ENCODE measurements at regions not wholly inside any gene's neighbourhood (a gene's known extent, or its start where the extent isn't known, plus 50 kb on each side); places are given as distances from the start of the nearest gene placed in this dataset.

DNA sequence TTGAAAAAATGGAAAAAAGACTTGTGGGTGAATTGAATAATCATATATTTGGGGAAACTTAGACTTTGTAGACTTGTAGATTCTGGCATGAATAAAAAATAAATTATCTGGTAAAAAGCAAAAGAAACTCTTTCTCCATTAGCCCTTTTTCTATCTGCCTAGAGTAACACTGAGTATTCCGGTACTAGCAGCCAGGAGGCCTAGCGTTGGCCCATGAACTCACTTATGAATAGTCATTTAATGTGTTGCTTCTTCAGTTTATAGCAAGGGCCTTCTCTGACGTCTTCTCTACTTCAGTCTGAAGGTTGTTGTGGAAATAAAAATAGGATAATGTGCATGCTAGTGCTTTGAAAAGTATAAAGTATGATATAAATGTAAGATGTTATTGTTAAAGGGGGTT lies 851.2 kb upstream of the NR2F2 start:
- H2BK120ac ChIP-seq (replicated peaks; ENCODE audit: low read depth, low read length) = no peak overlapping the region
- DNase-seq (ENCODE audit: low read depth in 1 of 2, low spot score in 2 of 2) (no peak), FAIRE-seq (no peak)
- no peak overlapping the region for H2BK12ac ChIP-seq (ENCODE audit: low read depth, low read length)
- H3K79me2 ChIP-seq (ENCODE audit: control insufficient read depth in 1 of 2, insufficient read depth in 2 of 2, low read length in 2 of 2) = no peaks in the 10 kb centered on the region
- no peak overlapping the region for H3K27ac ChIP-seq (ENCODE audit: low read depth, low read length)
- no peak overlapping the region for H2AFZ ChIP-seq (ENCODE audit: low read length)
- H3K4ac ChIP-seq (replicated peaks; ENCODE audit: insufficient read length, low read depth, low read length) = no peak overlapping the region
- H2BK15ac ChIP-seq (ENCODE audit: low read length) = no peak overlapping the region
- H3K56ac ChIP-seq (replicated peaks; ENCODE audit: insufficient read length, low read depth, low read length) = no peak overlapping the region
- no peaks in the 10 kb centered on the region for H4K20me1 ChIP-seq (replicated peaks in 1 of 2; ENCODE audit: control insufficient read depth in 1 of 2, insufficient read depth in 2 of 2, low read length in 2 of 2)
- H2BK20ac ChIP-seq (ENCODE audit: low read length) = no peak overlapping the region
- H3K14ac ChIP-seq (ENCODE audit: insufficient read length) = no peak overlapping the region
- no peaks in the 10 kb centered on the region for H3K9me3 ChIP-seq (ENCODE audit: insufficient read depth in 2 of 2, low read depth in 1 of 2, low read length in 1 of 2)
- TF ChIP-seq PHF8 (conservative IDR thresholded peaks at IDR 0.05; ENCODE audit: low read depth, low read length) (no peak), ZNF274 (IDR thresholded peaks at IDR 0.05; ENCODE audit: borderline replicate concordance, extremely low read depth, low read length) (no peak), MAFK (IDR thresholded peaks at IDR 0.05; ENCODE audit: low read depth, low read length) (no peak), EGR1 (IDR thresholded peaks at IDR 0.05; ENCODE audit: borderline replicate concordance, low read depth, low read length) (no peak)
- H3K4me3 ChIP-seq (ENCODE audit: extremely low read depth in 1 of 4, insufficient read depth in 2 of 4, low read depth in 3 of 4, low read length in 4 of 4) = no peak overlapping the region
- no peak overlapping the region for H4K8ac ChIP-seq (ENCODE audit: extremely low read depth, insufficient read depth, low read length)
- ChIA-PET POLR2A (ENCODE audit: partially characterized antibody) (no interaction called here), CTCF (ENCODE audit: partially characterized antibody) (no interaction called here)
- WGBS, 2 experiments (ENCODE audit: extremely low coverage in 1 of 2, insufficient coverage in 1 of 2, insufficient read length in 1 of 2, insufficient replicate concordance in 2 of 2, low coverage in 1 of 2, low lambda C conversion rate in 2 of 2, missing lambda C conversion rate in 1 of 2) = 87% methylated on average over 3 of the region's 3 CpGs; no CpG with 5 or more reads in 1 of the 2 experiments
- no peak overlapping the region for H2AK5ac ChIP-seq (ENCODE audit: low read depth, low read length)
- no peaks in the 10 kb centered on the region for H3K4me1 ChIP-seq (replicated peaks in 1 of 4; ENCODE audit: control insufficient read depth in 3 of 4, insufficient read depth in 4 of 4, low read length in 3 of 4)
- no peak overlapping the region for H3K4me2 ChIP-seq (ENCODE audit: insufficient read depth in 1 of 2, low read depth in 2 of 2, low read length in 2 of 2)
- H4K5ac ChIP-seq (ENCODE audit: insufficient read length, low read depth, low read length) = no peak overlapping the region
- H3K79me1 ChIP-seq (ENCODE audit: low read depth, low read length) = no peaks in the 10 kb centered on the region
- no peak overlapping the region for H3K18ac ChIP-seq (ENCODE audit: extremely low read depth, low read length)
- no peak overlapping the region for H4K91ac ChIP-seq (replicated peaks; ENCODE audit: insufficient read length, low read length)
- H3K36me3 ChIP-seq (ENCODE audit: control insufficient read depth in 2 of 4, insufficient read depth in 4 of 4, low read length in 3 of 4) = no peaks in the 10 kb centered on the region
- no peak overlapping the region for H2BK5ac ChIP-seq (ENCODE audit: low read depth, low read length)
- H3K9ac ChIP-seq (replicated peaks in 1 of 4; ENCODE audit: extremely low read depth in 1 of 4, low read depth in 3 of 4, low read length in 3 of 4) = no peak overlapping the region
- H3K23me2 ChIP-seq (ENCODE audit: low read depth, low read length) = no peaks in the 10 kb centered on the region
- H3K27me3 ChIP-seq (replicated peaks in 1 of 4; ENCODE audit: control insufficient read depth in 3 of 4, extremely low read depth in 1 of 4, insufficient read depth in 3 of 4, low read length in 3 of 4) = no peaks in the 10 kb centered on the region
- H3K23ac ChIP-seq (ENCODE audit: insufficient read length) = no peak overlapping the region

Measured in H1 (cell line).